ENCODE measurements at regions not wholly inside any gene's neighbourhood (a gene's known extent, or its start where the extent isn't known, plus 50 kb on each side); places are given as distances from the start of the nearest gene placed in this dataset.

GRCh38 chr10:32120147-32120546 lies 63.9 kb upstream of the KIF5B start:
- Histone ChIP-seq H3K9ac (ENCODE audit: low read length) (no peak overlapping the region), H3K4me3 (replicated peaks in 1 of 2; ENCODE audit: low read depth in 1 of 2, low read length in 2 of 2) (no peak overlapping the region), H3K27me3 (ENCODE audit: insufficient read depth, low read length) (no peaks in the 10 kb centered on the region), H2AFZ (ENCODE audit: low read depth, low read length, poor library complexity, severe bottlenecking) (no peak overlapping the region), H3K4me2 (ENCODE audit: low read length) (no peak overlapping the region), H3K9me3 (ENCODE audit: control insufficient read depth in 1 of 2, insufficient read depth in 1 of 2, low read depth in 1 of 2, low read length in 2 of 2) (no peaks in the 10 kb centered on the region), H3K36me3 (ENCODE audit: control insufficient read depth in 1 of 2, insufficient read depth in 2 of 2, low read length in 2 of 2) (no peaks in the 10 kb centered on the region), H3K4me1 (ENCODE audit: control insufficient read depth in 1 of 2, insufficient read depth in 2 of 2, low read length in 2 of 2) (no peaks in the 10 kb centered on the region), H3K79me2 (ENCODE audit: insufficient read depth, low read length) (no peaks in the 10 kb centered on the region), H4K20me1 (ENCODE audit: insufficient read depth) (no peaks in the 10 kb centered on the region), H3K9me2 (ENCODE audit: insufficient read depth) (no peaks in the 10 kb centered on the region), H3K27ac (ENCODE audit: low read depth, low read length) (no peak overlapping the region)
- ChIA-PET RAD21 (ENCODE audit: low non-redundant PET in 1 of 2, low total read pairs in 2 of 2, uncharacterized antibody in 2 of 2, unreplicated experiment in 2 of 2) (no interaction called here), POLR2A (no interaction called here), CTCF (no interaction called here)
- no peak for DNase-seq (ENCODE audit: low read depth, low spot score)
- no TSS peak for BruUV-seq (replicated peaks)
- no peak for TF ChIP-seq TCF7L2 (IDR thresholded peaks at IDR 0.05; ENCODE audit: borderline replicate concordance, extremely low read depth, insufficient read depth, insufficient read length)
- no peak for TF ChIP-seq SRF (IDR thresholded peaks at IDR 0.05; ENCODE audit: low read depth)
- no peak for TF ChIP-seq SP1 (IDR thresholded peaks at IDR 0.05; ENCODE audit: low read depth)
- TF ChIP-seq EGR1 (IDR thresholded peaks at IDR 0.05; ENCODE audit: low read depth) = no peak
- no peak for TF ChIP-seq JUND (IDR thresholded peaks at IDR 0.05)
- TF ChIP-seq CEBPB (IDR thresholded peaks at IDR 0.05; ENCODE audit: low read depth) = no peak
- TF ChIP-seq ELF1 (IDR thresholded peaks at IDR 0.05; ENCODE audit: borderline replicate concordance, low read depth) = no peak
- no peak for TF ChIP-seq RAD21 (IDR thresholded peaks at IDR 0.05; ENCODE audit: low read depth)
- TF ChIP-seq CBX3 (IDR thresholded peaks at IDR 0.05; ENCODE audit: low read depth) = no peak
- no peak for ATAC-seq
- intact Hi-C loops (cut with micrococcal nuclease) = no loop called here

GRCh38 chr10:32114508-32114907 lies 58.3 kb upstream of the KIF5B start:
- Histone ChIP-seq H3K9me2 (ENCODE audit: insufficient read depth) (no peaks in the 10 kb centered on the region), H3K79me2 (ENCODE audit: insufficient read depth, low read length) (no peaks in the 10 kb centered on the region), H3K4me1 (ENCODE audit: control insufficient read depth in 1 of 2, insufficient read depth in 2 of 2, low read length in 2 of 2) (peaks cover 9 to 11% of the 10 kb centered on the region in 2 experiments), H2AFZ (ENCODE audit: low read depth, low read length, poor library complexity, severe bottlenecking) (no peak overlapping the region), H3K27me3 (ENCODE audit: insufficient read depth, low read length) (no peaks in the 10 kb centered on the region), H3K36me3 (ENCODE audit: control insufficient read depth in 1 of 2, insufficient read depth in 2 of 2, low read length in 2 of 2) (no peaks in the 10 kb centered on the region), H3K27ac (ENCODE audit: low read depth, low read length) (no peak overlapping the region), H3K9me3 (ENCODE audit: control insufficient read depth in 1 of 2, insufficient read depth in 1 of 2, low read depth in 1 of 2, low read length in 2 of 2) (no peaks in the 10 kb centered on the region), H4K20me1 (ENCODE audit: insufficient read depth) (no peaks in the 10 kb centered on the region), H3K4me2 (ENCODE audit: low read length) (no peak overlapping the region), H3K9ac (ENCODE audit: low read length) (no peak overlapping the region), H3K4me3 (replicated peaks in 1 of 2; ENCODE audit: low read depth in 1 of 2, low read length in 2 of 2) (no peak overlapping the region)
- DNase-seq (ENCODE audit: low read depth, low spot score) (no peak), ATAC-seq (no peak)
- no TSS peak for BruUV-seq (replicated peaks)
- POLR2A ChIA-PET = no interaction called here
- TF ChIP-seq MAX (IDR thresholded peaks at IDR 0.05) (no peak), ELF1 (IDR thresholded peaks at IDR 0.05; ENCODE audit: borderline replicate concordance, low read depth) (no peak), SP1 (IDR thresholded peaks at IDR 0.05; ENCODE audit: low read depth) (no peak), EZH2 (IDR thresholded peaks at IDR 0.05) (no peak), ZBTB33 (IDR thresholded peaks at IDR 0.05; ENCODE audit: extremely low read depth, insufficient replicate concordance, low read length) (no peak), TCF7L2 (IDR thresholded peaks at IDR 0.05; ENCODE audit: borderline replicate concordance, extremely low read depth, insufficient read depth, insufficient read length) (no peak), POLR2A (IDR thresholded peaks at IDR 0.05; ENCODE audit: borderline replicate concordance, extremely low read depth, insufficient read depth, insufficient read length) (no peak), YY1 (IDR thresholded peaks at IDR 0.05; ENCODE audit: extremely low read depth, insufficient replicate concordance, low read depth, low read length) (no peak), ATF3 (IDR thresholded peaks at IDR 0.05) (no peak), ZNF274 (IDR thresholded peaks at IDR 0.05; ENCODE audit: low read depth, low read length) (no peak), EGR1 (IDR thresholded peaks at IDR 0.05; ENCODE audit: low read depth) (no peak), SRF (IDR thresholded peaks at IDR 0.05; ENCODE audit: low read depth) (no peak), CEBPB (IDR thresholded peaks at IDR 0.05; ENCODE audit: low read depth) (no peak), CBX3 (IDR thresholded peaks at IDR 0.05; ENCODE audit: low read depth) (no peak), POLR2AphosphoS5 (IDR thresholded peaks at IDR 0.05; ENCODE audit: low read depth, low read length) (no peak), ZFX (IDR thresholded peaks at IDR 0.05) (no peak)
- intact Hi-C loops (cut with micrococcal nuclease) = no loop called here
- RAD21 ChIA-PET (ENCODE audit: low non-redundant PET in 1 of 2, low total read pairs in 2 of 2, uncharacterized antibody in 2 of 2, unreplicated experiment in 2 of 2) = no interaction called here
- CTCF ChIA-PET = no interaction called here
